Thoracic aorta (tissue), 2 donors: ENCODE measurements at regions not wholly inside any gene's neighbourhood (a gene's known extent, or its start where the extent isn't known, plus 50 kb on each side); places are given as distances from the start of the nearest gene placed in this dataset.

ENCODE experiments used
- ATAC-seq: fragments of 150-250 bp; one replicate; pipeline ENCODE4 v1.8.0; 2017; ENCODE audit warnings: low read depth; ENCODE audit not compliant: insufficient number of reproducible peaks, low FRiP score
- DNase-seq: peaks from one replicate; pipeline ENCODE4 v3.0.0-alpha.2; 2020; ENCODE audit warnings: low spot score
- H3K27ac ChIP-seq, 2 donors: fragments of 200-600 bp; sonication (generic); 1 replicate in 1 of 2; 2 replicates in 1 of 2; pipeline ENCODE4 v1.5.1; 2016; ENCODE audit warnings: mild to moderate bottlenecking in 2 of 2, moderate library complexity in 2 of 2
- H3K27me3 ChIP-seq: fragments of 200-600 bp; sonication (generic); replicated peaks from 2 replicates; pipeline ENCODE4 v1.6.0; 2016; ENCODE audit warnings: mild to moderate bottlenecking; ENCODE audit not compliant: insufficient read depth
- H3K36me3 ChIP-seq: fragments of 200-600 bp; sonication (generic); one replicate; pipeline ENCODE4 v1.5.1; 2016
- H3K4me1 ChIP-seq, 2 donors: fragments of 200-600 bp; sonication (generic); 1 replicate in 1 of 2; 2 replicates in 1 of 2; pipeline versions ENCODE4 v1.5.1 to v1.6.0; 2016; ENCODE audit warnings: low read depth in 2 of 2, mild to moderate bottlenecking in 1 of 2; ENCODE audit not compliant: control insufficient read depth in 1 of 2
- H3K4me3 ChIP-seq: fragments of 200-600 bp; sonication (generic); 2 replicates; pipeline ENCODE4 v1.5.1; 2016; ENCODE audit warnings: mild to moderate bottlenecking
- H3K9me3 ChIP-seq: fragments of 200-600 bp; sonication (generic); 2 replicates; pipeline ENCODE4 v1.5.1; 2016
- TF ChIP-seq, protein P1 (sequence below): fragments of 200-600 bp; sonication (generic); IDR thresholded peaks from one replicate; pipeline ENCODE4 v1.5.1; 2019; ENCODE audit warnings: antibody characterized with exemption

DNA sequence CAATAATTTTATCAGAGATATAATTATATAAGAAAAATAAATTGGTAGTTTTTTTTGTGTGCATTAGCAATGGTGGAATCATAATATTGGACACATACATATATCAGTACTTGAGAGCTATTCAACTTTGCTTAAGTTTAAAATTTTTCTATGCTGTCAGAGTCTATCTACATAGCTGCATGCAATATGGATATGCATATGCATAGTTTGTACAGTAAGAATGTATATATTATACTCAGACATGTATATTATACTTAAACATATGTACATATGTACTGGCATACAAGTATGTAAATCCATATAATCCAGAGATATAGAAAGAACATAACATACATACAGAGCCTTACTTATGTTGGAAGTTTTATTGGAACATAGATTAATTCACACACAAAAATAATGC is 1043.2 kb downstream of the EFNB2 start:
- DNase-seq (no peak), ATAC-seq (no peak)
- Histone ChIP-seq H3K27me3 (no peaks in the 10 kb centered on the region), H3K9me3 (no peaks in the 10 kb centered on the region), H3K36me3 (no peaks in the 10 kb centered on the region), H3K4me3 (no peak overlapping the region), H3K27ac (no peak overlapping the region), H3K4me1 (no peaks in the 10 kb centered on the region)
- TF ChIP-seq, protein P1, sequence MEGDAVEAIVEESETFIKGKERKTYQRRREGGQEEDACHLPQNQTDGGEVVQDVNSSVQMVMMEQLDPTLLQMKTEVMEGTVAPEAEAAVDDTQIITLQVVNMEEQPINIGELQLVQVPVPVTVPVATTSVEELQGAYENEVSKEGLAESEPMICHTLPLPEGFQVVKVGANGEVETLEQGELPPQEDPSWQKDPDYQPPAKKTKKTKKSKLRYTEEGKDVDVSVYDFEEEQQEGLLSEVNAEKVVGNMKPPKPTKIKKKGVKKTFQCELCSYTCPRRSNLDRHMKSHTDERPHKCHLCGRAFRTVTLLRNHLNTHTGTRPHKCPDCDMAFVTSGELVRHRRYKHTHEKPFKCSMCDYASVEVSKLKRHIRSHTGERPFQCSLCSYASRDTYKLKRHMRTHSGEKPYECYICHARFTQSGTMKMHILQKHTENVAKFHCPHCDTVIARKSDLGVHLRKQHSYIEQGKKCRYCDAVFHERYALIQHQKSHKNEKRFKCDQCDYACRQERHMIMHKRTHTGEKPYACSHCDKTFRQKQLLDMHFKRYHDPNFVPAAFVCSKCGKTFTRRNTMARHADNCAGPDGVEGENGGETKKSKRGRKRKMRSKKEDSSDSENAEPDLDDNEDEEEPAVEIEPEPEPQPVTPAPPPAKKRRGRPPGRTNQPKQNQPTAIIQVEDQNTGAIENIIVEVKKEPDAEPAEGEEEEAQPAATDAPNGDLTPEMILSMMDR: no peak

GRCh38 chr13:105491345-105491744 is 1044.1 kb downstream of the EFNB2 start:
- no peak for DNase-seq
- no peaks in the 10 kb centered on the region for H3K9me3 ChIP-seq

GRCh38 chr13:105485081-105485480 is 1050.4 kb downstream of the EFNB2 start:
- DNase-seq (no peak), ATAC-seq (no peak)
- Histone ChIP-seq H3K36me3 (no peaks in the 10 kb centered on the region), H3K9me3 (no peaks in the 10 kb centered on the region), H3K4me3 (no peak overlapping the region), H3K4me1 (no peaks in the 10 kb centered on the region), H3K27me3 (no peaks in the 10 kb centered on the region), H3K27ac (no peak overlapping the region)
- TF ChIP-seq, protein P1: no peak

More at GRCh38 chr13:105491345-105491744, 1044.1 kb downstream of the EFNB2 start:
- ATAC-seq: no peak
- Histone ChIP-seq H3K36me3 (no peaks in the 10 kb centered on the region), H3K27ac (no peak overlapping the region), H3K4me3 (no peak overlapping the region), H3K27me3 (no peaks in the 10 kb centered on the region), H3K4me1 (no peaks in the 10 kb centered on the region)
- TF ChIP-seq, protein P1: no peak

DNA sequence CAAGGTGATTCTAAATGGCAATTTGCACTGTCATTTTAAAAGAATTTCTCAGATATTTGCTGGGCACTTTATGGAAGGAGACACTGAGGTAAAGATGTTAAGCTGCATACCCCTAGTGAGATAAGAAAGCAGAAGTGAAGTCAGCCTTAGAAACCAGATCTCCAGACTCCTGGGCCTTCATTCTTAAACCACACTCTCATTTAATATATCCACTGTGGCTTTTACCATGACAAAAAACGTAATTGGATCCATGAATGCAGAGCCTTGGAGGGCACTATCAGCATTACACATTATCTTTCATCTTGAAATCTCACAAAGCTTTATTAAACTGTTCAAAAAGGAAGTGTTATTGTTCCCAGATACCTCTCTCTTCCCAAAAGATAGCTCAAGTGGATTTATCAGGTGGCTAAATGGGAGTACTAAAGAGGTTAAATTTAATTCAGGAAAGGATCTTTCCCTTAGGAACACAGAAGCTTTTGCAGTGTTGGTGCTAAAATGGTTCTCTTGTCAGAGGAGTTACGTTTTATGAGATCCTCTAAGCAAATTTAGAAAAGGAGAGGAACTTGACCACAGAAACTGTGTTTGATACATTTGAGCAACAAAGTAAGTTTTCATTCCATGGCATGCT is 1060.4 kb downstream of the EFNB2 start:
- Histone ChIP-seq H3K4me3 (no peak overlapping the region), H3K27ac (no peak overlapping the region), H3K9me3 (no peaks in the 10 kb centered on the region), H3K27me3 (no peaks in the 10 kb centered on the region), H3K36me3 (no peaks in the 10 kb centered on the region), H3K4me1 (no peaks in the 10 kb centered on the region)
- ATAC-seq (no peak), DNase-seq (no peak)
- TF ChIP-seq, protein P1: no peak

GRCh38 chr13:105471673-105472072 is 1063.8 kb downstream of the EFNB2 start:
- TF ChIP-seq, protein P1: no peak
- Histone ChIP-seq H3K9me3 (no peaks in the 10 kb centered on the region), H3K27me3 (no peaks in the 10 kb centered on the region), H3K36me3 (no peaks in the 10 kb centered on the region), H3K4me3 (no peak overlapping the region), H3K27ac (no peak overlapping the region), H3K4me1 (no peaks in the 10 kb centered on the region)
- DNase-seq (no peak), ATAC-seq (no peak)
